GM12875 (cell line): ENCODE measurements at regions not wholly inside any gene's neighbourhood (a gene's known extent, or its start where the extent isn't known, plus 50 kb on each side); places are given as distances from the start of the nearest gene placed in this dataset.

Experiments
- H3K4me3 ChIP-seq: one replicate; pipeline ENCODE4 v1.5.1; 2011; ENCODE audit warnings: low read depth, low read length, control low read depth
- TF ChIP-seq, protein P1 (sequence below): IDR thresholded peaks from 2 replicates; pipeline ENCODE4 v1.5.1; 2011; ENCODE audit warnings: low read depth, mild to moderate bottlenecking, control low read depth, inconsistent platforms, low read length, moderate library complexity, borderline replicate concordance; ENCODE audit not compliant: insufficient read depth

DNA sequence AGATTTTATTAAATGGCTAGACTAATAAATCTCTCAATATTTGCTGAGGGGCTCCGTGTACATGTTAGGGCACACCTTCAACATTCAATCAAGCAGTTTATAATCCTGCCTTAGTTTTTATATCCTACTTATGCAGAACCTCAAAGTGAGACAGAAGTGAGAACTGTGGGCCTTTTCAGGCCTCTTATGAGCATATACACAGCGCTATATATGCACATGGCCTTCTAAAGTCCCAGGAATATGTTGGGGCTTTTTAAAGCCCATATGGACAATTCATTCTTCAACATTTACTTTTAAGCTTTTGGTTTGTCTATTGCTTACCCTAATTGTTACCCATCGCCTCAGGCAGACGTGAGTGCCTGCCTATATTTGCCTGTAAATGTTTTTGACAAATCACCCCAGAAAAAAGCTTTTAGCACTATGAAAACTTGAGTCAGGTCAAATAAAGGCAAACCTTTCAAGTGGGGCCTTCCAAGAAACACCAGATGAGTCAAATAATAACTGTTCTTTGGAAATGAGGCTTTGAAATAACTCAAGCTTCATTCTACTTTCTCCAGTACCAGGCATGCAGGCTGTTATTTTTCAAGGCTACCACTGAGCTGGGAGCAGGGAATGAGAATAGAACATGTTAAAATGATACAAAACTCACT is 58.2 kb downstream of the ESM1 start:
- TF ChIP-seq, protein P1, sequence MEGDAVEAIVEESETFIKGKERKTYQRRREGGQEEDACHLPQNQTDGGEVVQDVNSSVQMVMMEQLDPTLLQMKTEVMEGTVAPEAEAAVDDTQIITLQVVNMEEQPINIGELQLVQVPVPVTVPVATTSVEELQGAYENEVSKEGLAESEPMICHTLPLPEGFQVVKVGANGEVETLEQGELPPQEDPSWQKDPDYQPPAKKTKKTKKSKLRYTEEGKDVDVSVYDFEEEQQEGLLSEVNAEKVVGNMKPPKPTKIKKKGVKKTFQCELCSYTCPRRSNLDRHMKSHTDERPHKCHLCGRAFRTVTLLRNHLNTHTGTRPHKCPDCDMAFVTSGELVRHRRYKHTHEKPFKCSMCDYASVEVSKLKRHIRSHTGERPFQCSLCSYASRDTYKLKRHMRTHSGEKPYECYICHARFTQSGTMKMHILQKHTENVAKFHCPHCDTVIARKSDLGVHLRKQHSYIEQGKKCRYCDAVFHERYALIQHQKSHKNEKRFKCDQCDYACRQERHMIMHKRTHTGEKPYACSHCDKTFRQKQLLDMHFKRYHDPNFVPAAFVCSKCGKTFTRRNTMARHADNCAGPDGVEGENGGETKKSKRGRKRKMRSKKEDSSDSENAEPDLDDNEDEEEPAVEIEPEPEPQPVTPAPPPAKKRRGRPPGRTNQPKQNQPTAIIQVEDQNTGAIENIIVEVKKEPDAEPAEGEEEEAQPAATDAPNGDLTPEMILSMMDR, result no peak
- no peak overlapping the region for H3K4me3 ChIP-seq

GRCh38 chr5:54924487-54924886 is 60.9 kb downstream of the ESM1 start:
- H3K4me3 ChIP-seq, result no peak overlapping the region
- TF ChIP-seq, protein P1, result no peak

GRCh38 chr5:54917323-54917722 is 68.1 kb downstream of the ESM1 start:
- no peak overlapping the region for H3K4me3 ChIP-seq
- TF ChIP-seq, protein P1, result no peak

DNA sequence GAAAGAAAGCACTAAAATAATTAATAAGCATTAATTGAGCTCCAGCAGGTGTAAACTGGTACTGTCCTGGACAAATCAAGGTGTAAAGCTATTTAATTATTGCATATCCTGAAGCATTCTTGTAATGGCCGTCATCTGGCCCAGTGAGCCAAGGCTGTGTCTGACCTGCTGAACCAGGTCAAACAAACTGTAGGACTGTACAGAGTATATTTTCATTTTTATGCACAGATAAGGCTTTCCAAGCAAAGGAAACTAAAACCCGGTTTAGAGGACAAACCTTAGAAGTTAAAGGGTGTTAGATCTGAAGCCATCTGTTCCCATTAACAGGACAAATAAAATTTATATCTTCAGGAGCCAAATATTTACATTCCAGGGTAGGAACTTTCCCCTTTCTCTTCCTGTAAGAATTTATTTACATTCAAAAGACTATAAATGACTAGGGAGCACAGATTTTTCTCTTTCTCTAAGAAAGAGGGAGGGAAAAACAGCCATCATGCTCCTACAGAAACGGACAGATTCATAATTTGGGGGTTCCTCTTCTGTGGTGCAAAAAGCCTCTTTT is 69.8 kb downstream of the ESM1 start:
- TF ChIP-seq, protein P1, result no peak

GRCh38 chr5:54912021-54912420 is 73.4 kb downstream of the ESM1 start:
- H3K4me3 ChIP-seq, result no peak overlapping the region
- TF ChIP-seq, protein P1, result no peak

More for the DNA sequence above, 69.8 kb downstream of the ESM1 start:
- H3K4me3 ChIP-seq, result no peak overlapping the region

DNA sequence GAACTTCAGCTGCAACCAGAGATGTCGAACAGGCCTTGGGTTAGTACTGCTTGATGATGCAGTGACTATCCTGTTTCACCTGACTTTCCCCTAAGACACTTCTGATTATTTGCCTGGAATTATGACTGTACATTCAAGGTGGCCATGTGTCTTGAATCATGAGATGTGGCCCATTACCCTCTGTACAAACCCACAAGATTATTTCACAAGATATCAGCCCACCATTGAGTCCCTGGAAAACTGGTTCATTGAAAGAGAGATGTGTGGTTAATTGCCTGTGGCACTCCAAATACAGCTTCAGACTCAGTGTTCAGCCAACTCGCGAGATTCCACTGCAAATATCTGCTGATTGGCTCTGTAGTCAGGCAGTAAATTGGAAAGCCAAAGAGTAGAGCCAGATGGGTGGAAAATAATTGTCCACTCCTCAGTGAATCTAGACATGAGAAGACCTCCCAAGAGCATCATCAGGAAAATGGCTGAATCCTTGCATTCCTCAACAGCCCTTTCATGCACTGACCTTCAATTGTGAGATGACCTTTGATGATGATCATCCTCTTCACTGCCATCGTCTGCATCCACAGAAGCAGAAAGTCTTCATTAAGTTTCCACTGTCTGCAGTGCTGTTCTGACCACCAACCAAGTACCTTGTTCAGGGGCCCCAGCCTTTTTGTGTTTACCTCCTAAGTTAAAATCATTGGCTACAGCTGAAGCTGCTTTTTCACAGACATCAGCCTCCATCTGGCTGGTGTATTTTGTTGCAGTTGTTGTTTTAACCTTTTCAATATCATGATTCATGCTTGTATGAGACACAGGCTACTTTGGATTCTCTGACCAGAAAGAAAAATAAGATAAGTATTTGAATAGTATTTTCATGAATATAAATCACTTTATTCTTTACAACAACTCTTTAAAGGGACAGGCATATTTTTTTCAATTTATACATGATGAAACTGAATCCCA is 75.2 kb downstream of the ESM1 start:
- no peak overlapping the region for H3K4me3 ChIP-seq
- TF ChIP-seq, protein P1, result no peak
